Testis (tissue), 2 donors: ENCODE measurements at regions not wholly inside any gene's neighbourhood (a gene's known extent, or its start where the extent isn't known, plus 50 kb on each side); places are given as distances from the start of the nearest gene placed in this dataset.

Experiments
- CTCF ChIP-seq, 3 experiments: fragments of 450-650 bp in 2 of 3; fragments of 200-600 bp in 1 of 3; sonication (generic) in 1 of 3; IDR thresholded peaks; one replicate each; pipeline ENCODE4 v1.5.1; 2016 to 2019; ENCODE audit warnings: antibody characterized with exemption in 3 of 3, mild to moderate bottlenecking in 2 of 3, moderate library complexity in 1 of 3
- POLR2A ChIP-seq: fragments of 450-650 bp; IDR thresholded peaks from one replicate; pipeline ENCODE4 v1.6.1; 2017; ENCODE audit warnings: antibody characterized with exemption, mild to moderate bottlenecking, moderate library complexity

- TF ChIP-seq CTCF (IDR thresholded peaks at IDR 0.05) (no peak), POLR2A (no peak)
Observed at GRCh38 chr11:97548280-97548679, 1158.5 kb downstream of the JRKL start.
